Neuronal stem cell (in vitro differentiated cells): ENCODE measurements at regions not wholly inside any gene's neighbourhood (a gene's known extent, or its start where the extent isn't known, plus 50 kb on each side); places are given as distances from the start of the nearest gene placed in this dataset.

Source experiments
- DNase-seq: peaks from one replicate; pipeline ENCODE4 v3.0.0-alpha.2; 2013; ENCODE audit warnings: low spot score
- H2AFZ ChIP-seq: one replicate; pipeline ENCODE4 v1.6.1; 2013; ENCODE audit warnings: mild to moderate bottlenecking, low read length, inconsistent platforms
- H2AK5ac ChIP-seq: 2 replicates; pipeline ENCODE4 v1.6.1; 2013; ENCODE audit warnings: low read depth, mild to moderate bottlenecking, inconsistent platforms, low read length, moderate library complexity, mixed read lengths
- H2BK120ac ChIP-seq: 2 replicates; pipeline ENCODE4 v1.6.1; 2013; ENCODE audit warnings: low read depth, mild to moderate bottlenecking, inconsistent platforms, low read length, moderate library complexity, mixed read lengths
- H2BK12ac ChIP-seq: one replicate; pipeline ENCODE4 v1.6.1; 2013; ENCODE audit warnings: low read length, inconsistent platforms
- H2BK15ac ChIP-seq: 2 replicates; pipeline ENCODE4 v1.6.1; 2013; ENCODE audit warnings: mild to moderate bottlenecking, low read length, inconsistent platforms, mixed read lengths
- H2BK5ac ChIP-seq: one replicate; pipeline ENCODE4 v1.6.1; 2013; ENCODE audit warnings: inconsistent platforms, mild to moderate bottlenecking, low read length, moderate library complexity
- H3K14ac ChIP-seq: one replicate; pipeline ENCODE4 v1.6.1; 2013; ENCODE audit warnings: low read length, inconsistent platforms
- H3K18ac ChIP-seq: 2 replicates; pipeline ENCODE4 v1.6.1; 2013; ENCODE audit warnings: low read length, inconsistent platforms
- H3K23ac ChIP-seq: 2 replicates; pipeline ENCODE4 v1.6.1; 2013; ENCODE audit warnings: low read depth, mild to moderate bottlenecking, mixed read lengths, low read length, inconsistent platforms; ENCODE audit not compliant: poor library complexity
- H3K27ac ChIP-seq: replicated peaks from 3 replicates; pipeline ENCODE4 v1.5.1; 2013; ENCODE audit warnings: low read length, inconsistent platforms
- H3K27me3 ChIP-seq, 3 experiments: 2 replicates each; pipeline ENCODE4 v1.6.1; 2013; ENCODE audit warnings: low read length in 3 of 3, mild to moderate bottlenecking in 2 of 3, inconsistent platforms in 1 of 3, low read depth in 1 of 3, mixed read lengths in 1 of 3, moderate library complexity in 1 of 3; ENCODE audit not compliant: control insufficient read depth in 3 of 3, insufficient read depth in 3 of 3
- H3K36me3 ChIP-seq, 2 donors: replicated peaks in 1 of 2; 2 replicates each; pipeline ENCODE4 v1.6.1; 2013; ENCODE audit warnings: low read length in 2 of 2; ENCODE audit not compliant: control insufficient read depth in 2 of 2, insufficient read depth in 2 of 2
- H3K4ac ChIP-seq: 2 replicates; pipeline ENCODE4 v1.6.1; 2013; ENCODE audit warnings: inconsistent platforms, mild to moderate bottlenecking, low read length, moderate library complexity
- H3K4me1 ChIP-seq, 2 donors: 1 replicate in 1 of 2; 2 replicates in 1 of 2; pipeline ENCODE4 v1.6.1; 2013; ENCODE audit warnings: low read length in 2 of 2, low read depth in 1 of 2; ENCODE audit not compliant: control insufficient read depth in 2 of 2, insufficient read depth in 1 of 2
- H3K4me2 ChIP-seq: one replicate; pipeline ENCODE4 v1.6.1; 2013; ENCODE audit warnings: mild to moderate bottlenecking, low read length, inconsistent platforms; ENCODE audit not compliant: insufficient read depth, poor library complexity, severe bottlenecking
- H3K4me3 ChIP-seq, 2 donors: 2 replicates each; pipeline ENCODE4 v1.5.1; 2013; ENCODE audit warnings: low read length in 2 of 2, mild to moderate bottlenecking in 2 of 2, inconsistent platforms in 1 of 2, moderate library complexity in 1 of 2
- H3K79me1 ChIP-seq: one replicate; pipeline ENCODE4 v1.6.1; 2013; ENCODE audit warnings: low read depth, mild to moderate bottlenecking, inconsistent platforms, low read length, moderate library complexity
- H3K9ac ChIP-seq: one replicate; pipeline ENCODE4 v1.6.1; 2013; ENCODE audit warnings: mild to moderate bottlenecking, low read depth, low read length, inconsistent platforms; ENCODE audit not compliant: poor library complexity
- H3K9me3 ChIP-seq, 2 donors: replicated peaks in 1 of 2; 2 replicates each; pipeline versions ENCODE3 to v1.6.1; 2013; ENCODE audit warnings: low read length in 2 of 2, mild to moderate bottlenecking in 2 of 2, inconsistent platforms in 1 of 2, low read depth in 1 of 2, mixed read lengths in 1 of 2, moderate library complexity in 1 of 2; ENCODE audit not compliant: control insufficient read depth in 2 of 2, insufficient read depth in 1 of 2
- H4K8ac ChIP-seq: one replicate; pipeline ENCODE4 v1.6.1; 2013; ENCODE audit warnings: low read depth, mild to moderate bottlenecking, inconsistent platforms, low read length, moderate library complexity
- H4K91ac ChIP-seq: one replicate; pipeline ENCODE4 v1.6.1; 2013; ENCODE audit warnings: low read length, low read depth, mild to moderate bottlenecking, inconsistent platforms; ENCODE audit not compliant: poor library complexity
- WGBS, 2 donors: extraction: QIAGEN DNeasy Blood & Tissue Kit; methylation state at CpG; one replicate each; pipeline ENCODE4 v1.1.7; 2013; ENCODE audit warnings: missing lambda C conversion rate in 2 of 2, mixed read lengths in 1 of 2; ENCODE audit not compliant: insufficient read length in 2 of 2, insufficient replicate concordance in 1 of 2; ENCODE audit errors: extremely low coverage in 2 of 2; 5-methylcytosine and 5-hydroxymethylcytosine counted together

GRCh38 chr4:174116021-174116420, 167.4 kb downstream of the FBXO8 start:
- WGBS, 2 donors, result no CpG with 5 or more reads among the region's 4 CpGs
- Histone ChIP-seq H3K79me1 (no peaks in the 10 kb centered on the region), H3K36me3 (no peaks in the 10 kb centered on the region), H3K18ac (no peak overlapping the region), H3K9ac (no peak overlapping the region), H3K4me1 (peaks cover 0 to 2% of the 10 kb centered on the region in 2 donors), H3K27me3 (no peaks in the 10 kb centered on the region), H2AK5ac (no peak overlapping the region), H3K4me3 (no peak overlapping the region), H2BK12ac (no peak overlapping the region), H3K4me2 (no peak overlapping the region), H2BK120ac (no peak overlapping the region), H3K4ac (no peak overlapping the region), H3K9me3 (no peaks in the 10 kb centered on the region), H4K8ac (no peak overlapping the region), H2BK15ac (no peak overlapping the region), H4K91ac (no peak overlapping the region), H3K23ac (no peak overlapping the region), H3K27ac (no peak overlapping the region), H2BK5ac (no peak overlapping the region), H2AFZ (no peak overlapping the region), H3K14ac (no peak overlapping the region)
- no peak for DNase-seq

DNA sequence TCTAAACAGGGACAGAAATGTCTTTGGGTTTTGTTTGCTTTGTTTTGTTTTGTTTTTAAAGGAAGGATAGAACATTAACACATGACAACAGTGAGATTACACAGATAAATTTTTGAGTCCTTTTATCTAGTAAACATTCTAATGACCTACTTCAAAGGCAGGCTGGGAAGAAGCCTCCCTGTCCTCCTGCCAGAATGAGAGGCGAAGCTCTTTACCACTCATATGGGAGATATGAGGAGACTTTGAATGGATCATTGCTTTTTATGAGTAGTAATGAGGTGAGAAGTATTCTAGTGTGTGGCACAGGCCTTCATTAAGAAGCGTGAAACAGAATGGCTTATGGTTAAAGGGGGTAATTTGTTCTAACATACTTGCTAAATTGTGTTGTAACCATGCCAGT, 172.0 kb downstream of the FBXO8 start:
- H3K9me3 ChIP-seq, result no peaks in the 10 kb centered on the region
- no peak overlapping the region for H2BK15ac ChIP-seq
- no peak overlapping the region for H2BK12ac ChIP-seq
- no peak overlapping the region for H2BK5ac ChIP-seq
- H2AFZ ChIP-seq, result no peak overlapping the region
- no peak for DNase-seq
- WGBS, 2 donors, result no CpG with 5 or more reads among the region's 2 CpGs
- H3K27me3 ChIP-seq, result no peaks in the 10 kb centered on the region
- no peak overlapping the region for H3K4me2 ChIP-seq
- no peak overlapping the region for H3K4me3 ChIP-seq
- H2BK120ac ChIP-seq, result no peak overlapping the region
- no peaks in the 10 kb centered on the region for H3K79me1 ChIP-seq
- no peak overlapping the region for H3K27ac ChIP-seq
- H2AK5ac ChIP-seq, result no peak overlapping the region
- no peak overlapping the region for H3K9ac ChIP-seq
- H4K91ac ChIP-seq, result no peak overlapping the region
- no peak overlapping the region for H3K4ac ChIP-seq
- no peaks in the 10 kb centered on the region for H3K36me3 ChIP-seq
- H4K8ac ChIP-seq, result no peak overlapping the region
- no peak overlapping the region for H3K14ac ChIP-seq
- peaks cover 2 to 4% of the 10 kb centered on the region in 2 donors for H3K4me1 ChIP-seq
- H3K23ac ChIP-seq, result no peak overlapping the region
- H3K18ac ChIP-seq, result no peak overlapping the region

GRCh38 chr4:174110180-174110579, 173.3 kb downstream of the FBXO8 start:
- no CpG with 5 or more reads among the region's 9 CpGs for WGBS, 2 donors

DNA sequence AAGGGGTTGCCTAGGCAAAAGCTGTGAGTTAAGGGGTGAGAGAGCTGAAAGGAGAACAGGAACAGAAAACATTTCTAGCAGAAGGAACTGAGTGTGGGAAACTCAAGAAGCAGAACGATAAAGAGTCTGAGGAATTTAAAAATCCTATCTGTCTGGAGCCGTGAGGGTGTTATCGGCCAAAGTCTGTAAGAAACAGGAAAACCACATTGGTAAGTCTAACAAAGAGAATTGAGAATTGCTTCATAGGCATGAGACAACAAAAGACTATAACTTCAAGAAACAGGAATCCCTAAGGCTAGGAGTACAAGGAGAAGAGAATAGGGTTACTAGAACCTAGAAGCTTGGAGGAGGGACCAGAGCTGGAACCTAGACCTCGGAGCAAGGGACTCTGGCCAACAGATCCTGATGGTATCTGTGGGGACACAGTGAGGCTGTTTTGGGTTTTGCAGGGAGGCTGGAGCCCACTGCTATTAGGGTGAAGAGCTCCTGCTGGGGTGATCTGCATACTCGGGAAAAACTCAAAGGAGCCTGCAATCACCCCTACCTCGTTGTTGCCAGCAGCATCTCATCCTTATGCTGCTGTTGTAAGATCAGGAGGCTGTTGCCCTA, 175.6 kb downstream of the FBXO8 start:
- Histone ChIP-seq H3K9ac (no peak overlapping the region), H2BK12ac (no peak overlapping the region), H3K36me3 (no peaks in the 10 kb centered on the region), H2AK5ac (no peak overlapping the region), H2BK15ac (no peak overlapping the region), H3K14ac (no peak overlapping the region), H4K91ac (no peak overlapping the region), H2BK5ac (no peak overlapping the region), H3K4me3 (no peak overlapping the region), H2AFZ (no peak overlapping the region), H3K23ac (no peak overlapping the region), H3K4me2 (no peak overlapping the region), H3K9me3 (no peaks in the 10 kb centered on the region), H2BK120ac (no peak overlapping the region), H3K79me1 (no peaks in the 10 kb centered on the region), H3K18ac (no peak overlapping the region), H3K27ac (no peak overlapping the region), H4K8ac (no peak overlapping the region), H3K4me1 (peaks cover 2 to 4% of the 10 kb centered on the region in 2 donors), H3K27me3 (no peaks in the 10 kb centered on the region), H3K4ac (no peak overlapping the region)
- no CpG with 5 or more reads among the region's 6 CpGs for WGBS, 2 donors
- DNase-seq, result no peak

More at GRCh38 chr4:174110180-174110579, 173.3 kb downstream of the FBXO8 start:
- H2AFZ ChIP-seq, result no peak overlapping the region
- no peak overlapping the region for H2BK15ac ChIP-seq
- no peak overlapping the region for H3K18ac ChIP-seq
- no peak overlapping the region for H3K23ac ChIP-seq
- no peak overlapping the region for H3K27ac ChIP-seq
- H4K8ac ChIP-seq, result no peak overlapping the region
- peaks cover 2 to 4% of the 10 kb centered on the region in 2 donors for H3K4me1 ChIP-seq
- H3K9ac ChIP-seq, result no peak overlapping the region
- H3K4ac ChIP-seq, result no peak overlapping the region
- H3K27me3 ChIP-seq, result no peaks in the 10 kb centered on the region
- no peaks in the 10 kb centered on the region for H3K36me3 ChIP-seq
- H3K14ac ChIP-seq, result no peak overlapping the region
- DNase-seq, result no peak
- H3K79me1 ChIP-seq, result no peaks in the 10 kb centered on the region
- no peak overlapping the region for H2BK5ac ChIP-seq
- H2AK5ac ChIP-seq, result no peak overlapping the region
- H2BK12ac ChIP-seq, result no peak overlapping the region
- no peak overlapping the region for H2BK120ac ChIP-seq
- no peak overlapping the region for H3K4me3 ChIP-seq
- no peaks in the 10 kb centered on the region for H3K9me3 ChIP-seq
- H3K4me2 ChIP-seq, result no peak overlapping the region
- H4K91ac ChIP-seq, result no peak overlapping the region
